GM21529 (cell line): ENCODE measurements at regions not wholly inside any gene's neighbourhood (a gene's known extent, or its start where the extent isn't known, plus 50 kb on each side); places are given as distances from the start of the nearest gene placed in this dataset.

Experiments
- ATAC-seq: cut with Tn5 transposase; IDR thresholded peaks from one replicate; pipeline ENCODE4 v1.9.1; 2021; ENCODE audit not compliant: unreplicated experiment

GRCh38 chr13:111533900-111534683, 213.7 kb downstream of the TEX29 start:
- ATAC-seq: no peak

GRCh38 chr13:111534751-111535522, 214.5 kb downstream of the TEX29 start:
- no peak for ATAC-seq

- ATAC-seq: no peak
These were observed 215.0 kb downstream of the TEX29 start for GRCh38 chr13:111535523-111535811.

DNA sequence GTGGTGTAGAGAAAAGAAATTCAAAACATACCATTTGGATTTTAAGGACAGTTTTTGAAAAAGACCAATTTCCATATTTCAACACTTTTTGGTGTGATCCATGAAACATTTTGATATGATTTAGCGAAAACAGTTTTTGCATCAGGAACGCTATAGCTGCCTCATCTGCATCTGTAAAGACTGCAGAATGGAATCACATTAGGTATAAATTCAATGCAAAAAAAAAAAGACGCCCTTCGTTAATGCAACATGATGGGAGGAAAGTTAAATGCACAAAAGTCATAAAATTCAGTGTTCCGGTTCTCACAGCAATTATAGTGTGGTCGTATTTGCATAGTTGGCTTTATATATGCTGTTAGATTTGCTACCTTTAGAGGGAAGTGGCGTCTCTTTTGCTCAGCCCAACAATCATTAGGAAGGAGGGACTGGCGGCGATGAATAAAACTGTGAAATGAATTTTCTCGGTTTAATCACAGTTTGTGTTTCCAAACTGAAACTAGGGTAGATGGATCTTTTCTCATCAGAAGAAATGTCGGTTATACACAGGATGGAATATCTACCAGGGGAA, 215.7 kb downstream of the TEX29 start:
- ATAC-seq: no peak

DNA sequence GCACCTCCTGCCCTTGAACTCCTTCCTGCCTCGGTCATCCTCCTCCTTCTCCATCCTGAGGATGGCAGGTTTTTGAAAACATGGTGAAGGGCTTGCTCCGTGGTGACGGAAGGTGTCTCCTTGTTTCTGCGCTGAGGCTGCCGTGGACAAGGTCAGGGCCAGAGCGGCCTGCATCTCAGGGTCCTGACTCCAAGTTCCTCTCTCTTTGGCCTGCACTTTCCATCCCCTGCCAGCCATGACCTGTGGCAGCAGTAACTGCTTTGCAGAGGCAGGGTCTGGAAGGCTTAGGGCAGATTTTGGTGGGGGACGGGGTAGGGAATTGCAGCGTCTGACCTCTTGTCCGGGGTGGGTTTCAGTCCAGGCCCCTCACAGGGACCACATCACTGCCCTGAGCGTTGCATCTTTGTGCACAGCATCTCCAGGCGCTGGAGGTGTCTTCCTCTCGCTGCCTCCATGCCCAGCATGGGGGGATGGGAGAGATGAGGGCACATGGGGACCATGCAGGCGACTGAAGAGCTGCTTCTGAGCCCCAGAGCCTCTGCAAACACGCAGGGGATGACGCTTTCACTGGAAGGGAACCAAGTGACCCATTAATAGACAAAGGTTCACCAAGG, 216.8 kb downstream of the TEX29 start:
- no peak for ATAC-seq

DNA sequence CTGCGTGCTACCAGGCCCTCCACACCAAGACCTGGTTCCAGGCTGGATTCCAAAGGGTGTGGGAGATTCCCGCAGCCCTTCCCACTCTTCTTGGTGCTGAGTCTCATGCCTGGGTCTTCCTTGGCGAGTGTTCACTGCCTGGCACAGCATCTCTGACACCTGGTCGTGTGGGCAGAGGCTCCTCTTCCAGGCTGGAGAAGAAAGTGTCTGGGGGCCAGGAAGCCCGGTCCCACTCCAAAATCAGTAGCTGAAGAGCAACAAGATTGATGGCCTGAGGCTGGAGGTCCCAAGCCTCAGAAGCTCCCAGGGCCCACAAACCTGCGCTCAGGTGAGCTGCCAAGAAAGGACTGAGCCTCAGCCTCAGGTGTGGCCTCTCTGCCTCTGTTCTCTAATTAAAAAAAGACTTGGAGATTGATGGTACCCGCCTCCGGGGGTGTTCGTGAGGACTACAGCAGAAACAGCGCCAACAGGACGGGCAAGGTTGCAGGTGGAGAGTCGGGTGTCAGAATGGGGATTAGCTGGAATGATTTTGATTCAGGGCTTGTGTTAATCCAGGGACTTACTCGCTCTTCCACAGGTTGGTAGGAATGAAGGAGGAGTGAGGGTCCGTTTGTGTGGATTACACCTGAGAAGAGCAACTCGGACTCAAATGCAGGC, 217.5 kb downstream of the TEX29 start:
- ATAC-seq: no peak

GRCh38 chr13:111539252-111539651, 218.8 kb downstream of the TEX29 start:
- ATAC-seq: no peak

DNA sequence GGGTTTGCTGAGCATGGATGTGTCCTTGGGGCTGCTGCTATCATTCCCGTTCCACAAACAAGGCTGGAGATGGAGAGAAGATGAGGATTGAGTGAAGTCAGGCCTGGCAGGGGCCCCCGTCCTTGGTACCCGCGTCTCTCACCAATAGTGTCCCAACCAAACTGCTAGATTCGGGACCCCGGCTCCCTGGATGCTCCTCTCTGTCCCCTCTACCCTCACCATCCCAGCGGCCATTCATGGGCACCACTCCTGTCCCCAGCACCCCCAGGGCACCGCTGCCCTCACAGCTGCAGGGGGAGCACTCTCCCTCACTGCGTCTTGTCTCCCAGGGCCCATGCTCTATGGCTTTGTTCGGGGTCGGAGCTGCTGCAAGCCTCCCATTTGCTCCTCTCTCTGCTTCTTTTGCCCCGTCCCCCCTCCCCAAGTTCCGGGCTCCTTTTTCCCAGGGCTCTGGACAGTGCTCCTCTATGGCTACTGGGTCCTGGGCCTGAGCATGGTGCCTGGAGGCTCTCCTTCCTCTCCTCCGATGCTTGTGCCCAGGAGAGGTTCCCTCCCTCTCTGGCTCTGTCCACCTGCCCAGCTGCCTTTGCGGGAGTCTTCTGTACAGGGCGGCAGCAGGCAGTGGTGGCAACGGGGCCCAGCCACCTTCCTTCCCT, 219.5 kb downstream of the TEX29 start:
- ATAC-seq: no peak

DNA sequence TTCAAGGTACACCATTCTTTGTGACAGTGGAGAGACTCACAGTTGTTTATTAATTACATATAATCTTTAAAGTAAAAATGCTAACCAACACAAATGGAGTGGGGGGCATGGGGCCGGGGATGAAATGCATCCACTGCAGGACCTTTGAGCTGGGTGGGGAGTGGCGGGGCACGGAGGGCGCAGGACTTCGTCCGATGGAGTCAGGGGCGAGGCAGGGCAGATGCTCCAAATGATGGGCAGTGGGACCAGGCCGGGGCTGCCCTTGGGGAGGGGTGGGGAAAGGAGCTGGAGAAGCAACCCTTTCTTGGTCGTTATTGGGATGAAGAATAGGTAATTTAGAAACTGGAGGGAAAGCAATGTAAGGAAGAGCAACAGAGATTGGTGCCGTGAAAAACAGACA, 220.0 kb downstream of the TEX29 start:
- ATAC-seq: no peak

DNA sequence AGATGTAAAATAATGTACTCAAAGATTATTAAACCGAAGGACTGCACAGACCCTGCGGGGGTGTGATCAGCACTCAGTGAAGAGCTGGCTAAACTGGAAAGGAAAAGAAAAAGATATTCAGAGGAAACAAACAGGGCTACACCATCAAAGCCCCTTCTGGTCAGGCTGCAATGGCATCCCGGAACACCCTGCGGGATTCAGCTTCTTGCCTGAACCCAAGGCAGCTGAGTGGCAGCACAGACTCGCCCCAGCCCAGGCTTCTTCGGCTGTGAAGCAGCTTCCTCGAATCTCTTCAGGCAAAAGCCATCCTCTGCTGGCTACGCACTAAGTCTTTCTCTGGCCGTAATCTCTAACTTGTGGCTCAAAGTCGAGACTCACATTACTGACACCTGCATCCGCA, 220.9 kb downstream of the TEX29 start:
- no peak for ATAC-seq

DNA sequence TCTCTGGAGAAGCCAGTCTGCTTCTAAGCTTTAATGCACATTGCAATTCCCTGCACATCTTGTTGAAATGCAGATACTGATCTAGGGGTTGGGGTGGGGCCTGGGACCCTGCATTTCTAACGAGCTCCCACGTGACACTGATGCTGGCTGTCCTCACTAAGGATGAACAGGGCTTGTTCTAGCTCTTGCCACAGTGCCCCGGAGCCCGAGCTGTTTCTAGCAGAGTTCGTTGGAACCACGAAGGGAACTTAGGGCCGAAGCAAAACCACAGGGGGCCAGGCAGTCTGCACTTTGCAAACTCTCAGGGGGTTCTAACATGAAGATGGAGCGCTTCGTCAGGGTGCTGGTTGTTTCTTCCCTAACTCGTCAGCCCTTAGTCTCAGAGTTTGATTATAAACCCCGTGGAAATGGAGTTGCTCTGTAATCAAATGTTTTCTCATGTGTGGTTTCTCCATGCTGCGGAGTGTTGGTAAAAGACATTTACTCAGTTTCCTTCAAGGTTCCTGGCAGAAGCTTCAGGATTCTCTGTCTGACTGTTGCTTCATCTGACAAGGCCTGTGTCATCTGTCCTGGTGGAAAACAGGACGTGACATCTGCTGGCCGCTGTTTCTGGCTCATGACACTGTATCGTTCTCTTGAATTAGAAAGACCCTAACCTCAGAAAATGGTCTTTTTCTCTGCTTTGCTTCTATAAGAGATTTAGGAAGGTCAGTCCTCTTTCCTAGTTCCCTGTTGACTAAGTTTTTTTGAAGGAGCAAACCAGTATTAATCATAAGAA, 221.5 kb downstream of the TEX29 start:
- no peak for ATAC-seq

DNA sequence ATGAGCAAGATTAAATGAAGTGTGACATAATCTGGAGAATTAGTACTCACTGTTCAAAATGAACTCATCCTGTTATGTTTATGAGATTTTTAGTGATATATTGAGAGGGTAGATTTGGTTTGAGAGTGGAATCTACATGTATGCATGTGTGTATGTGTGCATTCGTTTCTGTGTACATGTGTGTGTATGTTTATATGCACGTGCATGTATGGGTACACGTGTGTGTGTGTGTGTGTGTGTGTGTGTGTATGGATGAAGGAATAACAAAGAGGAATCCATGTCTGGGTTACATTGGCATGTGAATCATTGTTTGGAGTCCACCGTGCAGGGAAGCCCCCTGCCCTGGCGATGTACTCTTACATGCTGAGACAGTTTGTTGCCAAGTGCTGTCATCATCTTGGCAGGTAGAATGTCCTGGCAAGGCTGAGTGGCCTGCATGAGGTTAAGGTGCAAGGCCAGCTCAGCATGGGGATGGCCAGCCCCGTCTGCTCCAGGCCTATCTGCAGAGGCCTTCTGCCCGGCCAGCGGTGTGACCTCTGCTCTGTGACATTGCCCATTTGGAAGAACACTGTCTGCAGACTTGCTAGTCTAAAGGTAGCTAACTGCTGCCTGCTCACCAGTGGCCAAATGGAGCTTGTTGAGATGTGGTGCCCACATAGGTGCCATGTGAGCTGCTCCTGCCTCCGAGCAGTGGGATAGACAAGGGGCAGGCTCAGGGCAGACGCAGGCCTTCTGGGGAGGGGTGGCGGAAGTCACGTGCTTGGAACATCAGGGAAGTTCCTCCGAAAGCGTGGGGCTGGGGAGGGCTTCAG, 222.3 kb downstream of the TEX29 start:
- ATAC-seq: no peak

- no peak for ATAC-seq
These were observed 226.7 kb downstream of the TEX29 start for GRCh38 chr13:111546921-111547675.

GRCh38 chr13:111547726-111548273, 227.4 kb downstream of the TEX29 start:
- ATAC-seq: no peak

- no peak for ATAC-seq
These were observed 227.9 kb downstream of the TEX29 start for GRCh38 chr13:111548301-111548700.

DNA sequence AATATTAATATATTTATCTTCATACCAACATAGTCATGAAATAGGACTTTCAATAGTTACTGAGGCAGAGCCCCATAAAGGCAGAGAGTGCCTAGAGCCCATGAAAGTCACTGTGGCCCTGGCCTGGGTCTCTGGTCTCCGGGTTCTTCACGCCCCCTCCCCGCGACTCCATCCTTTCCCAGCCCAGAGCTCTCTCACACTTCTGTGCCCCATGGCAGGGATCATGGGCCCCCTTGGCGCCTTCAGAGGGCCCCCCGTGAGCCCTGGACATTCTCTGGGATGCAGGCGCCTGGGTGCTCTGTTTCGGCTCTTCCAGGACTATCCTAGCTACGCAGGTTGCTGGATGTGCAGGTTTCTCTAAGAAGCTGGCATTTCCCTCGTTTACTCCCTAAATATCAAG, 228.4 kb downstream of the TEX29 start:
- ATAC-seq: no peak

GRCh38 chr13:111549464-111549863, 229.0 kb downstream of the TEX29 start:
- ATAC-seq: no peak

- no peak for ATAC-seq
These were observed 229.6 kb downstream of the TEX29 start for GRCh38 chr13:111550062-111550461.
